GM12873 (cell line): ENCODE measurements at regions not wholly inside any gene's neighbourhood (a gene's known extent, or its start where the extent isn't known, plus 50 kb on each side); places are given as distances from the start of the nearest gene placed in this dataset.

Experiments used
- CTCF ChIP-seq: IDR thresholded peaks from 2 replicates; pipeline ENCODE4 v1.5.1; 2012; ENCODE audit warnings: low read depth, mild to moderate bottlenecking, moderate library complexity, low read length, control low read depth; ENCODE audit not compliant: insufficient read depth; ENCODE audit errors: missing control alignments

- TF ChIP-seq CTCF = no peak
Measured at GRCh38 chr12:124720004-124720680, 143.5 kb downstream of the SCARB1 start.

GRCh38 chr12:124719231-124719630, 144.4 kb downstream of the SCARB1 start:
- TF ChIP-seq CTCF = no peak

- TF ChIP-seq CTCF = no peak
Measured at GRCh38 chr12:124718458-124718857, 145.2 kb downstream of the SCARB1 start.

GRCh38 chr12:124718036-124718435, 145.6 kb downstream of the SCARB1 start:
- TF ChIP-seq CTCF = no peak

GRCh38 chr12:124717318-124717717, 146.3 kb downstream of the SCARB1 start:
- TF ChIP-seq CTCF = no peak

GRCh38 chr12:124716208-124717130, 147.2 kb downstream of the SCARB1 start:
- TF ChIP-seq CTCF = no peak

- no peak for TF ChIP-seq CTCF
Measured at GRCh38 chr12:124715121-124715990, 147.9 kb upstream of the NCOR2 start.
